Activated naive CD4-positive, alpha-beta T cell treated with anti-CD3 and anti-CD28 coated beads, Interleukin-2, amount 50 U/mL, for 72 hours (primary cell): ENCODE measurements at regions not wholly inside any gene's neighbourhood (a gene's known extent, or its start where the extent isn't known, plus 50 kb on each side); places are given as distances from the start of the nearest gene placed in this dataset.

Experiments
- ATAC-seq, 2 donors: fragments of 150-1000 bp; cut with Tn5 transposase; 2 replicates each; pipeline ENCODE4 v1.10.0; 2021; ENCODE audit warnings: mild to moderate bottlenecking in 2 of 2, moderate library complexity in 2 of 2
- DNase-seq, 2 donors: peaks; one replicate each; pipeline ENCODE4 v3.0.0; 2021 to 2022; ENCODE audit warnings: low spot score in 2 of 2
- H3K27ac Mint-ChIP-seq, 2 donors: one replicate each; pipeline ENCODE4 v1.8.0; 2022; ENCODE audit warnings: mild to moderate bottlenecking in 2 of 2, mixed read lengths in 2 of 2
- H3K36me3 Mint-ChIP-seq, 2 donors: one replicate each; pipeline ENCODE4 v1.8.0; 2022; ENCODE audit warnings: mixed read lengths in 2 of 2
- H3K9me3 Mint-ChIP-seq, 2 donors: one replicate each; pipeline ENCODE4 v1.8.0; 2022; ENCODE audit warnings: mixed read lengths in 2 of 2

GRCh38 chr13:33935969-33936368 is 118.0 kb downstream of the RFC3 start:
- Mint-ChIP-seq H3K9me3 (no peaks in the 10 kb centered on the region), H3K27ac (no peak overlapping the region), H3K36me3 (no peaks in the 10 kb centered on the region)
- ATAC-seq = no peak
- no peak for DNase-seq

GRCh38 chr13:33937373-33938098 is 119.6 kb downstream of the RFC3 start:
- no peak overlapping the region for H3K27ac Mint-ChIP-seq
- no peaks in the 10 kb centered on the region for H3K9me3 Mint-ChIP-seq
- H3K36me3 Mint-ChIP-seq = no peaks in the 10 kb centered on the region
- ATAC-seq = no peak
- DNase-seq = no peak

DNA sequence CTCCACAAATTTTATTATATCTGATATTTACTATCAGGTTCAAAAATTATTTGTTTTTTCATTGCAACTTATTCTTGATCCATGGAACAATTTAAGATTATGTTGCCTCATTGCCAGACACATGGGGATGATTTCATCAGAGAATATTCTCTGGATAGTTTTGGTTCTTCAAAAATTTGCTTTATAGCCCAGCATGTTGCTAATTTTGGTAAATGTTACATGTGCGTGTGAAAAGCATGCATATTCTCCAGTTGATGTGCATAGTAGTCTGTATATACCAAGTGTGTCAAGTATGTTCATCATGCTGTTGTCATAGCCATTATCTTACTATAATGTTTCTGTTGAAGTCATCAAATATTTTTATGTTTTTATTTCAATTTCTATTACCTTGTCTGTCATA is 122.3 kb downstream of the RFC3 start:
- no peak for ATAC-seq
- no peaks in the 10 kb centered on the region for H3K36me3 Mint-ChIP-seq
- H3K9me3 Mint-ChIP-seq = no peaks in the 10 kb centered on the region
- no peak for DNase-seq
- H3K27ac Mint-ChIP-seq = no peak overlapping the region

DNA sequence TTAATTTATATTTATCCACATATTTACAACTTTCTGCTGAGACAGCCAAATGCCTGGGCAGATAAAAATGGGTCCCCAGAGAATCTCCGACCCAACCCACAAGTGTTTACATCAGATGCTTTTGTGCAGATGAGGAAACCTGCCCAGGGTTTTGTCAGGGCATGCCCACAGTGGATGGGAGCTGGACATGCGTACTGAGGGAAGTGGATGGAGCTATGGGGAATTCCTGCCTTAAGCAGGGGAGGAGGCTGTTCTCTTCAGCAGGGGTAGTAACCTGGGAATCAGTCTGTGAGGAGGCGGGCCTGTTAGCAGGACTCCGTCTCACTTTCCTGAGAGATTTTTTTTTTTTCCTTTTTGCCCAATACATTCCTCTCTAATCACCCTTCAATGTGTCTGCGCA is 122.9 kb downstream of the RFC3 start:
- DNase-seq = no peak
- peak overlapping the region in 1 of 2 donors; percentile 30 for H3K27ac Mint-ChIP-seq
- no peak for ATAC-seq
- no peaks in the 10 kb centered on the region for H3K36me3 Mint-ChIP-seq
- H3K9me3 Mint-ChIP-seq = no peaks in the 10 kb centered on the region

DNA sequence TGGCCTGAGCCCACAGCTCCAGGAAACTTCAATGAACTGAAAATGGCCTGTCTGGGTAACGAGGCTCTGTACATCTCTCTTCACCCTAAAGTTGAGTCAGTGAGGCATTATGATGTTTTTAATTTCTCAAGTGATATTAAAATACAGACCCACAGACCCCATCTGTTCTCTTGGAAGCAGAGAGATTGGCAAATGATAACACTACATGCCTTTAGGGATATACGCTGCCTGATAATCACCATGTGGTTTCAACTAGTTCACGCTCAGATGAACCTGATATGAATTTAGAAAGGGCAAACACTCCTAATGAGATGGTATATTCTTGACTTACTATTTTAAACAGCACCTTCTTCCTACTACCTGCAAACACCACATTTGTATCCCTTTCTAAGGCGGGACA is 127.5 kb downstream of the RFC3 start:
- no peaks in the 10 kb centered on the region for H3K36me3 Mint-ChIP-seq
- no peaks in the 10 kb centered on the region for H3K9me3 Mint-ChIP-seq
- no peak overlapping the region for H3K27ac Mint-ChIP-seq
- DNase-seq (no peak), ATAC-seq (no peak)

- DNase-seq (no peak), ATAC-seq (no peak)
- H3K27ac Mint-ChIP-seq = no peak overlapping the region
- H3K9me3 Mint-ChIP-seq = no peaks in the 10 kb centered on the region
- no peaks in the 10 kb centered on the region for H3K36me3 Mint-ChIP-seq
Observed at GRCh38 chr13:33953203-33953602, 135.3 kb downstream of the RFC3 start.

GRCh38 chr13:33953781-33954180 is 135.8 kb downstream of the RFC3 start:
- DNase-seq (no peak), ATAC-seq (no peak)
- H3K27ac Mint-ChIP-seq = no peak overlapping the region
- H3K36me3 Mint-ChIP-seq = no peaks in the 10 kb centered on the region
- H3K9me3 Mint-ChIP-seq = no peaks in the 10 kb centered on the region

DNA sequence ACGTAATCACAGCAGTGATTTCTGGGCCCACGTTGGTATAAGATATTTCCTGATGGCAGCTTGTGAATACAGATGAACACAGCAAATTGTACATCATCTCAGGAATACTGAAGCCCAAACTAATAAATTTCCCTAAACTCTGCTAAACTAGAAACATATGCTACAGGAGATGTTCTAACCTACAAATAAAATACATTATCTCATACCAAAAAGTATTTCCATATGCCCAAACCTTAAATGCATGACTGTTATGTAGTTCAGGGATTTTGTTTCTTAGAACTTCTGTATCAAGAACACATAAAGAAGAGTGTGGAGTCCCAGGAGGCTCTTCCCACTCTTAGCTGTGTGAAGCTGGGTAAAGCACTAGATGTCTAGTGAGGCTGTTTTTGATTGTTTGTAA is 138.4 kb downstream of the RFC3 start:
- Mint-ChIP-seq H3K36me3 (no peaks in the 10 kb centered on the region), H3K9me3 (no peaks in the 10 kb centered on the region), H3K27ac (no peak overlapping the region)
- no peak for DNase-seq
- ATAC-seq = no peak

GRCh38 chr13:33957497-33957905 is 139.6 kb downstream of the RFC3 start:
- no peaks in the 10 kb centered on the region for H3K36me3 Mint-ChIP-seq
- DNase-seq (no peak), ATAC-seq (no peak)
- H3K9me3 Mint-ChIP-seq = no peaks in the 10 kb centered on the region
- no peak overlapping the region for H3K27ac Mint-ChIP-seq

GRCh38 chr13:33958964-33959363 is 141.0 kb downstream of the RFC3 start:
- Mint-ChIP-seq H3K9me3 (peaks cover 0 to 2% of the 10 kb centered on the region in 2 donors), H3K36me3 (no peaks in the 10 kb centered on the region), H3K27ac (no peak overlapping the region)
- DNase-seq (no peak), ATAC-seq (no peak)

- Mint-ChIP-seq H3K9me3 (peaks cover 0 to 9% of the 10 kb centered on the region in 2 donors), H3K36me3 (no peaks in the 10 kb centered on the region), H3K27ac (no peak overlapping the region)
- no peak for ATAC-seq
- no peak for DNase-seq
Observed at GRCh38 chr13:33963134-33963533, 145.2 kb downstream of the RFC3 start.

- no peaks in the 10 kb centered on the region for H3K36me3 Mint-ChIP-seq
- no peak overlapping the region for H3K27ac Mint-ChIP-seq
Observed at GRCh38 chr13:33963895-33964294, 145.9 kb downstream of the RFC3 start.

GRCh38 chr13:33968520-33969507 is 150.9 kb downstream of the RFC3 start:
- Mint-ChIP-seq H3K9me3 (peaks cover 7 to 8% of the 10 kb centered on the region in 2 donors), H3K27ac (no peak overlapping the region), H3K36me3 (no peaks in the 10 kb centered on the region)
- ATAC-seq (no peak), DNase-seq (no peak)

More at GRCh38 chr13:33963895-33964294, 145.9 kb downstream of the RFC3 start:
- ATAC-seq (no peak), DNase-seq (no peak)
- H3K9me3 Mint-ChIP-seq = peaks cover 0 to 9% of the 10 kb centered on the region in 2 donors

GRCh38 chr13:33970746-33971561 is 153.0 kb downstream of the RFC3 start:
- DNase-seq (no peak), ATAC-seq (no peak)
- no peaks in the 10 kb centered on the region for H3K36me3 Mint-ChIP-seq
- H3K27ac Mint-ChIP-seq = no peak overlapping the region
- peaks cover 0 to 7% of the 10 kb centered on the region in 2 donors for H3K9me3 Mint-ChIP-seq

DNA sequence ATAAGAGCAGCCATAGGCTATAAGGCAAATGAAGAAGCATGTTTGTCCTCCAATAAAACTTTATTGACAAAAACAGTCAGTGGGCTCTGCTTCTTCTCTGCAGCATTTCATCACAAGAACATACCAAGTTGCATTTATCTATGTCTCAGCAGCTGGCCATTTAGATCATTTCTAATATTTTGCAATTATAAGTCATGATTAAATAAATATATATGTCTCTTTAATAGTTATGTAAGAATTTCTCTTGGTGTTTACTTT is 153.5 kb downstream of the RFC3 start:
- no peaks in the 10 kb centered on the region for H3K36me3 Mint-ChIP-seq
- H3K27ac Mint-ChIP-seq = no peak overlapping the region
- ATAC-seq (no peak), DNase-seq (no peak)
- peaks cover 0 to 7% of the 10 kb centered on the region in 2 donors for H3K9me3 Mint-ChIP-seq

DNA sequence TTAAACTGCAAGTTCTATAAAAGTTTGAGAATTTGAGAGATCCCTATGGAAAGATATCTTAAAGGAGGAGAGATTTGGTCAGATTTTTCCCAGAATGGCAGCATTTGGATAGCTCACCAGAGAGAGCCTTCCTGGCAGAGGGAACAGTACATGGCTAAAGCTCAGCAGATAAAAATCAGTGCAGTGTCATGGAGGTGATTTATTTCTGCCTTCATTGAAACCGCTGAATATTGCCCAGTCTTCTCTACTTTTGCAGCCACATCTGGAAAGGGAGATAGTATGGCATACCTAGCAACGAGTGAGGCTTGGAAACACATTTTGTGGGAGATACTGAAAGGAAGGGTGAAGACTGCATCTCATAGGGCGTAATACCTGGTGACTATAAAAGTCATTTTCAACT is 155.2 kb downstream of the RFC3 start:
- Mint-ChIP-seq H3K9me3 (peaks cover 0 to 7% of the 10 kb centered on the region in 2 donors), H3K36me3 (no peaks in the 10 kb centered on the region), H3K27ac (no peak overlapping the region)
- ATAC-seq (no peak), DNase-seq (no peak)

DNA sequence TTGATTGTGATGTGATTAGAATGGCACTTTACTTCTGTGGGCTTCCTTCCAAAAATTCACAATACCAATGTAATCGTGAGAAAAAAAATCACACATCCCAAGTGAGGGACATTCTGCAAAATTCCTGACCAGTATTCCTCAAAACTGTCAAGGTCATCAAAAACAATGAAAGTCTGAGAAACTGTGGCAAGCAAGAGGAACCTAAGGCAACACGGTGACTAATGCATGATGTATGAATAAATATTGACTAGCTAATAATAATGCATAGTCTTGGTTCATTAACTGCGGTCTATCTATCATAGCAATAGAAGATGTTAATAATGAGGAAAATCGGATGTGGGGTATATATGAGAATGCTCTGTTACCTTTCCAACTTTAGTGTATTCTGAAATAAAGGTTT is 159.0 kb downstream of the RFC3 start:
- no peak for DNase-seq
- no peak for ATAC-seq
- H3K9me3 Mint-ChIP-seq = peaks cover 0 to 4% of the 10 kb centered on the region in 2 donors
- no peaks in the 10 kb centered on the region for H3K36me3 Mint-ChIP-seq
- no peak overlapping the region for H3K27ac Mint-ChIP-seq
